IMR-90 (cell line): ENCODE measurements at regions not wholly inside any gene's neighbourhood (a gene's known extent, or its start where the extent isn't known, plus 50 kb on each side); places are given as distances from the start of the nearest gene placed in this dataset.

Experiments
- BHLHE40 ChIP-seq: fragments of 150-350 bp; IDR thresholded peaks from 2 replicates; pipeline ENCODE4 v1.6.1; 2016; ENCODE audit warnings: mild to moderate bottlenecking, low read depth, low read length
- CEBPB ChIP-seq: IDR thresholded peaks from 2 replicates; pipeline ENCODE4 v1.6.1; 2012; ENCODE audit warnings: low read depth, low read length, improper control_type of control experiment
- CHD1 ChIP-seq: IDR thresholded peaks from 2 replicates; pipeline ENCODE4 v1.6.1; 2012; ENCODE audit warnings: low read depth, low read length, improper control_type of control experiment
- FOS ChIP-seq: fragments of 150-350 bp; IDR thresholded peaks from 2 replicates; pipeline ENCODE4 v1.6.1; 2016; ENCODE audit warnings: low read depth, low read length
- MAZ ChIP-seq: IDR thresholded peaks from 2 replicates; pipeline ENCODE4 v1.6.1; 2012; ENCODE audit warnings: low read depth, mild to moderate bottlenecking, low read length, improper control_type of control experiment, moderate library complexity, borderline replicate concordance
- NFE2L2 ChIP-seq: fragments of 150-350 bp; IDR thresholded peaks from 2 replicates; pipeline ENCODE4 v1.6.1; 2016; ENCODE audit warnings: low read depth, mild to moderate bottlenecking, low read length
- POLR2A ChIP-seq: IDR thresholded peaks from 2 replicates; pipeline ENCODE4 v1.6.1; 2012; ENCODE audit warnings: mild to moderate bottlenecking, low read depth, low read length
- RAD21 ChIP-seq: IDR thresholded peaks from 2 replicates; pipeline ENCODE4 v1.6.1; 2012; ENCODE audit warnings: low read length, improper control_type of control experiment
- SMC3 ChIP-seq: fragments of 150-350 bp; IDR thresholded peaks from 2 replicates; pipeline ENCODE4 v1.6.1; 2016; ENCODE audit warnings: low read depth, mild to moderate bottlenecking, antibody characterized with exemption, low read length, moderate library complexity
- TF ChIP-seq, protein P1 (sequence below): fragments of 150-350 bp; IDR thresholded peaks from 2 replicates; pipeline ENCODE4 v1.6.1; 2017; ENCODE audit warnings: mild to moderate bottlenecking, antibody characterized with exemption, low read length, low read depth
- TF ChIP-seq, protein P2 (sequence below): conservative IDR thresholded peaks from 2 replicates; pipeline ENCODE4 v1.5.1; 2012; ENCODE audit warnings: mild to moderate bottlenecking, low read depth, low read length, improper control_type of control experiment

DNA sequence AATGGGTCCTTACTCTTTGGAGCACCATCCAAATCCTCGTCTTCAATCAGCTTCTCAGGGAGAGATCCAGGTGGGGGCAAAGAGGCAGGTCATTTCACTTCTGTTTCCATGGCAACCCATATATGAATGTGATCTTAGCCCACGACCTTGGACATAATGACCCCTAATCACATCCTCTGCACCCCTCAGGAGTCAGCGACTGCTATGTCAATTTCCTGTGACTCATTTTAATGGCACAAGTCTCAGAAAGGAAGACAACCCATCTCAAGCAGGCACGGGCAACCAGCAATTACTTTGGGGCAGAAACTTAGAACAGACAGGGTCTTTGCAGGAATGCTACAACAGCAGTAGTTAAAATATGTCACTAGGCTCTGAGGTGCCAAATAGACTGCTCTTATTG is 591.2 kb downstream of the TLR4 start:
- TF ChIP-seq, protein P1, sequence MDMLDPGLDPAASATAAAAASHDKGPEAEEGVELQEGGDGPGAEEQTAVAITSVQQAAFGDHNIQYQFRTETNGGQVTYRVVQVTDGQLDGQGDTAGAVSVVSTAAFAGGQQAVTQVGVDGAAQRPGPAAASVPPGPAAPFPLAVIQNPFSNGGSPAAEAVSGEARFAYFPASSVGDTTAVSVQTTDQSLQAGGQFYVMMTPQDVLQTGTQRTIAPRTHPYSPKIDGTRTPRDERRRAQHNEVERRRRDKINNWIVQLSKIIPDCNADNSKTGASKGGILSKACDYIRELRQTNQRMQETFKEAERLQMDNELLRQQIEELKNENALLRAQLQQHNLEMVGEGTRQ, result no peak
- no peak for TF ChIP-seq CEBPB
- TF ChIP-seq, protein P2, sequence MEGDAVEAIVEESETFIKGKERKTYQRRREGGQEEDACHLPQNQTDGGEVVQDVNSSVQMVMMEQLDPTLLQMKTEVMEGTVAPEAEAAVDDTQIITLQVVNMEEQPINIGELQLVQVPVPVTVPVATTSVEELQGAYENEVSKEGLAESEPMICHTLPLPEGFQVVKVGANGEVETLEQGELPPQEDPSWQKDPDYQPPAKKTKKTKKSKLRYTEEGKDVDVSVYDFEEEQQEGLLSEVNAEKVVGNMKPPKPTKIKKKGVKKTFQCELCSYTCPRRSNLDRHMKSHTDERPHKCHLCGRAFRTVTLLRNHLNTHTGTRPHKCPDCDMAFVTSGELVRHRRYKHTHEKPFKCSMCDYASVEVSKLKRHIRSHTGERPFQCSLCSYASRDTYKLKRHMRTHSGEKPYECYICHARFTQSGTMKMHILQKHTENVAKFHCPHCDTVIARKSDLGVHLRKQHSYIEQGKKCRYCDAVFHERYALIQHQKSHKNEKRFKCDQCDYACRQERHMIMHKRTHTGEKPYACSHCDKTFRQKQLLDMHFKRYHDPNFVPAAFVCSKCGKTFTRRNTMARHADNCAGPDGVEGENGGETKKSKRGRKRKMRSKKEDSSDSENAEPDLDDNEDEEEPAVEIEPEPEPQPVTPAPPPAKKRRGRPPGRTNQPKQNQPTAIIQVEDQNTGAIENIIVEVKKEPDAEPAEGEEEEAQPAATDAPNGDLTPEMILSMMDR, result no peak
- no peak for TF ChIP-seq FOS
- no peak for TF ChIP-seq POLR2A
- no peak for TF ChIP-seq CHD1
- TF ChIP-seq RAD21, result no peak
- no peak for TF ChIP-seq BHLHE40
- TF ChIP-seq NFE2L2, result no peak
- no peak for TF ChIP-seq SMC3
- TF ChIP-seq MAZ, result no peak
